ENCODE measurements at regions not wholly inside any gene's neighbourhood (a gene's known extent, or its start where the extent isn't known, plus 50 kb on each side); places are given as distances from the start of the nearest gene placed in this dataset.
"Not testable (repeated sequence)": the region's sequence is repeated elsewhere in the genome, so short reads cannot be mapped to it uniquely, and the experiment has no call there.

DNA sequence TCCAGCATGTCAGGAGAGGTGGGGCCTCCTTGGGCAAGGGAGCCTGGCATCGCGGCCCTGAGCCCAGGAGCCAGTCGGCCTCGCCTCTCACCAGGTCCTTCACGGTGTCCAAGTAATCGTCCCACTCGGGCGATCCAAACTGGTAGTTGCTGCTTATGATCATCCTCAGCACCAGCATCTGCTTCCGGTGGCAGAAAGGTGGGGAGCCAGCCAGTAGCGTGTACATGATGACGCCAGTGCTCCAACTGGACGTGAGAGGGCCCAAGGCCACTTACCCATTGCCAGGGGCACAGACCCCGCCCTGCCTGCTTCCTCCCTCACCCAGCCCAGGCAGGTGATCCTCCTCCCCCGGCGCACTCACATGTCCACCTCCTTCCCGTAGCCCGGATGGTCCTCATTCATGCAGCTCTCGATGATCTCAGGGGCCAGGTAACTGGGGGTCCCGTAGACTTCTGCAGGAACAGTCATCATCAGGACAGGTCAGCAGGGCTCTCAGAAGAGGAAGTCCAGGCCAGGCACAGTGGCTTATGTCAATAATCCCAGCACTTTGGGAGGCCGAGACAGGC, 214.7 kb downstream of the OR4C45 start:
- Histone ChIP-seq H3K36me3 (no peaks in the 10 kb centered on the region), H3K4me1 (no peaks in the 10 kb centered on the region), H3K4me3 (no peak overlapping the region), H3K9me3 (peaks cover 0 to 27% (median 0%) of the 10 kb centered on the region in 4 donors), H3K27me3 (no peaks in the 10 kb centered on the region), H3K27ac (no peak overlapping the region)
- WGBS, 2 donors, result 88 to 91% methylated on average over 20 of the region's 20 CpGs
- no peak for DNase-seq (ENCODE audit: low spot score in 2 of 2)
- TF ChIP-seq, protein P1, sequence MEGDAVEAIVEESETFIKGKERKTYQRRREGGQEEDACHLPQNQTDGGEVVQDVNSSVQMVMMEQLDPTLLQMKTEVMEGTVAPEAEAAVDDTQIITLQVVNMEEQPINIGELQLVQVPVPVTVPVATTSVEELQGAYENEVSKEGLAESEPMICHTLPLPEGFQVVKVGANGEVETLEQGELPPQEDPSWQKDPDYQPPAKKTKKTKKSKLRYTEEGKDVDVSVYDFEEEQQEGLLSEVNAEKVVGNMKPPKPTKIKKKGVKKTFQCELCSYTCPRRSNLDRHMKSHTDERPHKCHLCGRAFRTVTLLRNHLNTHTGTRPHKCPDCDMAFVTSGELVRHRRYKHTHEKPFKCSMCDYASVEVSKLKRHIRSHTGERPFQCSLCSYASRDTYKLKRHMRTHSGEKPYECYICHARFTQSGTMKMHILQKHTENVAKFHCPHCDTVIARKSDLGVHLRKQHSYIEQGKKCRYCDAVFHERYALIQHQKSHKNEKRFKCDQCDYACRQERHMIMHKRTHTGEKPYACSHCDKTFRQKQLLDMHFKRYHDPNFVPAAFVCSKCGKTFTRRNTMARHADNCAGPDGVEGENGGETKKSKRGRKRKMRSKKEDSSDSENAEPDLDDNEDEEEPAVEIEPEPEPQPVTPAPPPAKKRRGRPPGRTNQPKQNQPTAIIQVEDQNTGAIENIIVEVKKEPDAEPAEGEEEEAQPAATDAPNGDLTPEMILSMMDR (IDR thresholded peaks at IDR 0.05), result no peak
- TF ChIP-seq POLR2A (IDR thresholded peaks at IDR 0.05) (no peak), EP300 (IDR thresholded peaks at IDR 0.05) (no peak)

DNA sequence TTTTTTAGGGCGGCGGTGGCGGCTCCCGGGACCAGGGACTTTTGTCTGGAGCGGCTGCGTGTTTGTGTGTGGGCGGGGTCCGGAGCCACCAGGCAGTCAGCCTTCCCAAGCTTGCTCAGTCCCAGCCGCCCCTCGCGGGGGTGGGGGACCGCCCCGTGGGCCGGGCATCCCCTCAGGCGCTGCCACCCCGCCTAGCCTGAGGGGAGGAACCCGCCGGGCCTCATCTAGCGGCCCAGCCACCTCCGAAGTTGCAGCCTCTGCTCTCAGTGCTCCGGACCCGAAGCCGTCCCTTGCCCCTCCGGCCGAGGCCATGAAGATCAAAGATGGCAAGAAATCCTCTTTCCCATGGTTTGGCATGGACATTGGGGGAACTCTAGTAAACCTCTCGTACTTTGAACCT, 235.2 kb downstream of the OR4C45 start:
- Histone ChIP-seq H3K4me3 (no peak overlapping the region), H3K36me3 (no peaks in the 10 kb centered on the region), H3K4me1 (no peaks in the 10 kb centered on the region), H3K27me3 (no peaks in the 10 kb centered on the region), H3K27ac (no peak overlapping the region), H3K9me3 (peaks cover 0 to 20% (median 0%) of the 10 kb centered on the region in 4 donors)
- DNase-seq (ENCODE audit: low spot score in 2 of 2), result no peak
- no peak for TF ChIP-seq POLR2A (IDR thresholded peaks at IDR 0.05)
- TF ChIP-seq EP300 (IDR thresholded peaks at IDR 0.05), result no peak
- TF ChIP-seq, protein P1 (IDR thresholded peaks at IDR 0.05), result no peak
- WGBS, 2 donors, result 76 to 79% methylated on average over 26 of the region's 26 CpGs

DNA sequence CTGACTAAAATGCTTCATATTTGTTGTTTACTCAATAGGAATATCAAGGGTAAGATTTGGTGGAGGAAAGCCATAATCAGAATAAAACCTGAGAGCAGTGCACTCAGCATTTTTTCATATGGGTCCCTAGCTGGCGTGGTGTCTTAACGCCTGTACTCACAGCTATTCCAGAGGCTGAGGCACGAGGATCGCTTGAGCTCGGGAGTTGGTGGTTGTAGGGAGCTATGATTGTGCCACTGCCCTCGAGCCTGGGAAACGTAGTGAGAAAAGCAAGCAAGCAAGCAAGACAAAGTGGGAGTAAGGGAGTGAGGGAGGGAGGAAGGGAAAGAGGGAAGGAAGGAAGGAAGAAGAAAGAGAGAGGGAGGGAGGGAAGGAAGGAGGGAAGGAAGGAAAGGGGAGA, 242.5 kb downstream of the OR4C45 start:
- TF ChIP-seq, protein P1 (IDR thresholded peaks at IDR 0.05), result no peak
- TF ChIP-seq EP300 (IDR thresholded peaks at IDR 0.05) (no peak), POLR2A (IDR thresholded peaks at IDR 0.05) (no peak)
- no peak for DNase-seq (ENCODE audit: low spot score in 2 of 2)
- no peaks in the 10 kb centered on the region for H3K27me3 ChIP-seq
- H3K4me3 ChIP-seq, result no peak overlapping the region
- no peaks in the 10 kb centered on the region for H3K36me3 ChIP-seq
- H3K4me1 ChIP-seq, result no peaks in the 10 kb centered on the region
- no peak overlapping the region for H3K27ac ChIP-seq
- WGBS, 2 donors, result 82 to 83% methylated on average over 7 of the region's 7 CpGs
- H3K9me3 ChIP-seq, result peaks cover 0 to 30% (median 0%) of the 10 kb centered on the region in 4 donors

DNA sequence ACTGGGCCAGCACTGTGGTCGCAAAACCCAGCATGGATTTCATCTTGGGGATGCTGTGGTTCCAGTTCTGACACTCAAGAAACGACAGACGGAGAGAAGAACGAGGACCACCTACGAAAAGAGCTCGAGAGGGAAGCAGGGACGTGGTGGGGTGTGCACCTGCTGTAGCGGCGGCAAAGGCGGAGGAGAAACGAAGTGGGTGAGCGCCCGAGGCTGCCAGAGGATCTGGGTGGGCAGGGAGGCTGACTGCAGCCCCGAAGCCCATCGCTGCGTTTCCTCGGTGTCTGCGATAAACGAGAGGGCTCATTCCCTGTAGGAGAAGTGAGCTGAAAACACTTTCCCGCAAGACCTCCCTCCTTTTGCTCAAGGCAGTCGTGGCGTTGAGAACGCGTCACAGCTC, 246.1 kb downstream of the OR4C45 start:
- TF ChIP-seq EP300 (IDR thresholded peaks at IDR 0.05), result no peak
- TF ChIP-seq, protein P1 (IDR thresholded peaks at IDR 0.05), result no peak
- TF ChIP-seq POLR2A (IDR thresholded peaks at IDR 0.05), result no peak
- no peak for DNase-seq (ENCODE audit: low spot score in 2 of 2)
- Histone ChIP-seq H3K27ac (no peak overlapping the region), H3K27me3 (no peaks in the 10 kb centered on the region), H3K36me3 (no peaks in the 10 kb centered on the region), H3K4me3 (no peak overlapping the region), H3K9me3 (peaks cover 0 to 21% (median 0%) of the 10 kb centered on the region in 4 donors), H3K4me1 (no peaks in the 10 kb centered on the region)
- WGBS, 2 donors, result 84% methylated on average over 24 of the region's 24 CpGs

DNA sequence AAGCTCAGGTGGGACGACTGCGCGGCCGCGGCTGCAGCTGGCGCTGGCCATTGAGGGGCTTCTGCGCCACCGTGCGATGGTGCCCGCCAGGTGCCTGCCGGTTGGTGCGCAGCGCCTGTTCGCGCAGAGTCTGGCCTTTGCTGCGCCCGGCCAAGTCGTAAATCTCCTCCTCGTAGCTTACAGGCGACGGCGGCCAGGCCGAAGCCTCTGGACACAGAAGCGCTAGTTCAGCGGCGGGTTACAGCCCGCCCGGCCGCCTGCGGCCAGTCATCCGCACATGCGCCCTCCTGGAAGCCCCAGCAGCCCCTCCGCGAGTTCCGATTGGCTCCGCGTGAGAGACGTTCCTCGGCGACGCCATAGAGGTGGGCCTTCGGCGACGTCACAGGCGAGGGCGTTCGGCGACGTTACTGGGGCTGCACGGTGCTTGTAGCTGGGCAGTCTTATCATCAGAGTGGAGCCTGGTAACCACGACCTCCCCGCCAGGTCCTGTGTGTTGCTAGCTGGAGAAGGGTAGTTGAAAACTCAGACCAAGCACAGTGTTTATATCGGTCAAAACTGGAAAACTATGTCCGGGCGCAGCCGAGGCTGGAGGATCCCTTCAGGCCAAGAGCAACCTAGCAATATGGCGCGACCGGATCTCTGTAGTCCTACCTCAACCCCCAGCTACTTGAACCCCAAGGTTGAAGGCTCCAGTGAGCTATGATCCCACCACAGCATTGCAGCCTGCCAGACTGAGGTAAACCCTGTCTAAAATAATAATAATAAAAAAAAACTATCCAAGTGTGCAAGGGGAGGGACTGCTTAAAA, 265.7 kb downstream of the OR4C45 start:
- WGBS, 2 donors, result 75 to 79% methylated on average over 36 to 40 of the region's 59 CpGs

DNA sequence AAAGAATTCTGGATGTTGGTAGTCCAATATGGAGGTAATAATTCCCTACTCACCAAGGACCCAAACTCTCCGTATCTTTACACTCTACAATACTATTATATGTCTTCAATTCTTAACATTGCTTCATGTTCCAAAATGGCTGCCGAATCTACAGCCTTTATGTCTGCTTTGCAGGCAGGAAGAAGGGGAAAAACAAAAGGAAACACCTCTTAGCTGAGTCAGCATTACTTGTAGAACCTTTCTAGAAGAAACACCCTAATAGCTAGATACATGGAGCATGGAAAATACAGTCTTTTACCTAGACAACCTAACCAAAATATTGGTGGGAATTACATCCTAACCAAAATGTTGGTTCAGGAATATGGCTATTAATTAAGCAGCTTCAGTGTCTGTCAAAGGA, 298.0 kb downstream of the OR4C45 start:
- H3K4me1 ChIP-seq; H3K27ac ChIP-seq; H3K27me3 ChIP-seq; DNase-seq (ENCODE audit: low spot score in 2 of 2); H3K4me3 ChIP-seq; H3K36me3 ChIP-seq: not testable (repeated sequence)
- H3K9me3 ChIP-seq, result peaks cover 0 to 33% (median 0%) of the 10 kb centered on the region in 4 donors
- WGBS, 2 donors, result 61 to 66% methylated on average over 2 of the region's 2 CpGs

More for the DNA sequence above, 265.7 kb downstream of the OR4C45 start:
- TF ChIP-seq POLR2A (IDR thresholded peaks at IDR 0.05) (no peak), EP300 (IDR thresholded peaks at IDR 0.05) (no peak)
- TF ChIP-seq, protein P1 (IDR thresholded peaks at IDR 0.05), result no peak
- no peak overlapping the region for H3K27ac ChIP-seq
- DNase-seq (ENCODE audit: low spot score in 2 of 2), result no peak
- H3K36me3 ChIP-seq, result no peaks in the 10 kb centered on the region
- no peak overlapping the region for H3K4me3 ChIP-seq
- peaks cover 0 to 41% (median 0%) of the 10 kb centered on the region in 4 donors for H3K9me3 ChIP-seq
- H3K27me3 ChIP-seq, result no peaks in the 10 kb centered on the region
- no peaks in the 10 kb centered on the region for H3K4me1 ChIP-seq
